GM12801 (cell line): ENCODE measurements at regions not wholly inside any gene's neighbourhood (a gene's known extent, or its start where the extent isn't known, plus 50 kb on each side); places are given as distances from the start of the nearest gene placed in this dataset.

ENCODE experiments used
- CTCF ChIP-seq: IDR thresholded peaks from one replicate; pipeline ENCODE4 v1.5.1; 2011; ENCODE audit warnings: control low read depth; ENCODE audit not compliant: insufficient read length; ENCODE audit errors: extremely low read depth

DNA sequence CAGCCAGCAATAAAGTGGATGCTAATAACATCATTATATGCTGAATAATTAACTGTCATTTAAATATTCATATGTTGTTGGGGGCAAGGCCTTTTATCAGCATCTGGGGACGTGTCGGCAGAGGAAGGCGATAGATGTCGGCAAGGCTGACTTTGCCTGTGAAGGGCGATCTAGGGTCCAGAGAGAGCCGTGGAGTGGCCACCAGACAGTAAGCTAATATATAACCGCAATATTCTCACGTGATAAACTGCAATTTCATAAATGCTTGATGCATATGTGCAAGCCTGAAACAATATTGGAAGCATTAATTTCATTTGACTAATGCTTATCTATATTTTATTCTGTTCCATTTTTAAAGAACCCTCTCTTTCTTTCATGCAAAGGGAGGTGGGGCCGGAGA is 141.0 kb upstream of the POU3F1 start:
- no peak for TF ChIP-seq CTCF

DNA sequence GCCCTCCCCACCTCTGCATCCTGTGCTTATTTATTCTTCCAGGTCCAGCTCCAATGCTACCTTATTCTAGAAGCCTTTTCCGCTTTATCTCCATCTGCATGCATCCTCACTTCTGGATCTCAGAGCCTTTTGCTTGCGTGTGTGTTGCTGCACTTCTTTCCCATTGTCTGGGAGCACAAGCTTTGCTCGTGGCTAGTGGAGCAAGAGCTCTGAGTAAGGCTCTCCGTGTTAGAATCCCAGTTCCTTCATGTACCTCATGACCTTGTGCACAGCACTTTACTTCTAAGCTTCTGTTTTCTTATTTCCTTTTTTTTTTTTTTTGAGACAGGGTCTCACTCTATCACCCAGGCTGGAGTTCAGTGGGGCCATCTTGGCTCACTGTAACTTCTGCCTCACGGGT is 140.0 kb upstream of the POU3F1 start:
- no peak for TF ChIP-seq CTCF

DNA sequence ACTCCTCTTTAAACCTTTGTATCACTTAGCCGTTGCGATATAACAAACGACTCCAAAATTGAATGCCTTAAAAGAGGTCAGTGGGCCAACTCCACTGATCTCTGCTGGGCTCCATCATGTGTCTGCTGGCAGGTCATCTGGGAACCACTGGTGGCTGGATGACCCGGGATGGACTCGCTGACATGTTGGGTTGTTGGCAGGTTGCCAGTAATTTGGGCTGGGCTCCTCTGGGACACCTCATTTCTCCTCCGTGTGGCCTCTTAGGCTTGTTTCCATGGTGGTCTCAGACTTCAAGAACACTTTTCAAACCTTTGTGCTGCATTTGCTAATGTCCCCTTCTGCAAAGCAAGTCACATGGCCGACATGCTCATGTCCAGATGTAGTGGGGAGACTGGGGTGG is 139.3 kb upstream of the POU3F1 start:
- TF ChIP-seq CTCF: no peak

GRCh38 chr1:38183747-38184146 is 137.2 kb upstream of the POU3F1 start:
- TF ChIP-seq CTCF: no peak

DNA sequence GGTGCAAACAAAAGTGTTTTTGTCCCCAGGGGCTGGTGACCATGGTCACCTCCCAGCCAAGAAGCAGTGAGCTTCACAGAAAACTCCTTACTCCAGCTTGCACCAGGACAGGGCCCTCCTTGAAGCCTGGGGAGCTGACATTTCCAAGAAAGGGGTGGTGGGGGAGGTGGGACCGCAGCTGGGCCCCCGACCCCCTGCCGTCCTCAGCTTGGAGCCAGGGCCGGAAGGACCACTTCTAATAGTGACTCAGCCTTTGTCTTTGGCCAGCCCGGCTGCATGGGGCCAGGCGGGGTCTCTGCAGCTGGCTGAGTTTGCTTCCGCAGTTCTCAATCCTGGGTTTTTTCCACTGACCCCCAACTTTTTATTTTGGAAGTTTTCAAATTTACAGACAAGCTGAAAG is 136.5 kb upstream of the POU3F1 start:
- no peak for TF ChIP-seq CTCF

- no peak for TF ChIP-seq CTCF
Measured at GRCh38 chr1:38179483-38179882, 132.9 kb upstream of the POU3F1 start.

- no peak for TF ChIP-seq CTCF
Measured at GRCh38 chr1:38178216-38178615, 131.6 kb upstream of the POU3F1 start.

DNA sequence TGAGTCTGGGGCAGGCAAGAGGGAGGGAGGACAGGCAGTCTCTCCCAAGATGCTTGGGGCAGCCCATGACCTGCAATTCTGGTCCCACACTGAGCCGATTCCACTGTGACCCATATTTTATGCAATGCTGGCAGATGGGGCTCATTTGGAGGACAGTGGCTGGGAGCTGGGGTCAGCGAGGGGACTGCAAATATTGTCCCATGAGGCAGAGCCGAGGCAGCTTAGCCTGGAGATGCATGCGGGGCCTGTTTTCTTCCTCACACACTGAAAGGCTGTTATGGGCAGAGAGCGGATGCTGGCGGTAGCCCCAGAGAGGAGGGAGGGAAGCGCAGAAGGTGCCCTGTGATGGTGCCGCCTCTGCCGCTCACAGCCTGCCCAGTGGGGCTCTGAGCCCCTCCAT is 128.5 kb upstream of the POU3F1 start:
- no peak for TF ChIP-seq CTCF
